Effector memory CD8-positive, alpha-beta T cell (primary cell): ENCODE measurements at regions not wholly inside any gene's neighbourhood (a gene's known extent, or its start where the extent isn't known, plus 50 kb on each side); places are given as distances from the start of the nearest gene placed in this dataset.
A peak's percentile ranks its signal among the peaks of the same experiment; 100 is the strongest.

ENCODE experiments used
- ATAC-seq: fragments of 150-1000 bp; cut with Tn5 transposase; replicated peaks from 2 replicates; pipeline ENCODE4 v1.10.0; 2021; ENCODE audit warnings: mild to moderate bottlenecking, moderate library complexity
- DNase-seq, 3 experiments: peaks; one replicate each; pipeline ENCODE4 v3.0.0; 2021
- H3K27ac Mint-ChIP-seq, 2 donors: one replicate each; pipeline ENCODE4 v1.8.0; 2022; ENCODE audit warnings: mild to moderate bottlenecking in 2 of 2, mixed read lengths in 2 of 2, moderate library complexity in 2 of 2
- H3K27me3 Mint-ChIP-seq, 2 donors: one replicate each; pipeline ENCODE4 v1.8.0; 2022; ENCODE audit warnings: mixed read lengths in 2 of 2
- H3K36me3 Mint-ChIP-seq: one replicate; pipeline ENCODE4 v1.8.0; 2022; ENCODE audit warnings: mild to moderate bottlenecking, moderate library complexity, mixed read lengths; ENCODE audit not compliant: insufficient read depth
- H3K4me1 Mint-ChIP-seq, 2 donors: one replicate each; pipeline ENCODE4 v1.8.0; 2022; ENCODE audit warnings: low read depth in 2 of 2, mixed read lengths in 2 of 2
- H3K4me3 Mint-ChIP-seq, 2 donors: one replicate each; pipeline ENCODE4 v1.8.0; 2022; ENCODE audit warnings: mild to moderate bottlenecking in 2 of 2, mixed read lengths in 2 of 2, moderate library complexity in 2 of 2
- H3K9me3 Mint-ChIP-seq, 2 donors: one replicate each; pipeline ENCODE4 v1.8.0; 2022; ENCODE audit warnings: mixed read lengths in 2 of 2

DNA sequence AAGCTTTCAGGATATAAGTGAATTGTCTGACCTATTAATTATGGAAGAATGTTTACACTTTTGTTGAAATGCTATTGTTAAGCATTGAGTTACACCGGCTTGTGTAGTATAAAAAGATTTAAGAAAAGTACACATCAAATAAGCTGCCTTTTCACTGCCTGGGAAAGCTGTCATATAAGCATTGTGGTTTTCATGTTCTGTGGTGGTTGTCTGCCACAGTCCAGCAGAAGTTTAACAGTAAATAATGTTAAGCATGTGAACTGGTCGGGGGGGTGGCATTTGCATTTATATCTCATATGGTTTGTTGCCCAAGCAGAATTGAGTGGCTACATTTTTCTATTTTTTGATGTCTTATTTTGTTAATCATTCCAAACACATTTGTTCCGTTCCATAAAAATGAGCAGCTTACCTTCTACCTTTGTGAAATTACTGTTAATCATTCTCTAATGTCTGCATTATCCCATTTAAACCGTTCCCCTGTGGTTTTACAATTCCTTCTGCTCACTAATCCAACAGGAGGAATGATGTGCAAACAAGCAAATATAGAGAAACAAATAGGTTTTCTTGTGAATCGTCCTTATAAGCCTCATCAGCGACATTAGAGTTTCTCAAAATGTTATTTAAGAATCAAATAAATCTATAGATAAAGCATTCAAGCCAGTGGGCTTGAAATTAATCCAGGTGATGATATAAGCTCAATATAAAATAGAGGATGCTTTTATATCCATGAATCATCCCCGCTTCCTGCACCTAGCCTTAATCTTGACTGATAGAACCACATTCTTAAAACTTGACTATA lies 160.8 kb upstream of the SAMSN1 start:
- Mint-ChIP-seq H3K4me1 (no peaks in the 10 kb centered on the region), H3K27ac (no peak overlapping the region), H3K9me3 (no peaks in the 10 kb centered on the region), H3K27me3 (no peaks in the 10 kb centered on the region), H3K36me3 (no peaks in the 10 kb centered on the region), H3K4me3 (no peak overlapping the region)
- ATAC-seq (no peak), DNase-seq (no peak)

- DNase-seq (no peak), ATAC-seq (no peak)
- Mint-ChIP-seq H3K4me3 (no peak overlapping the region), H3K27ac (no peak overlapping the region), H3K4me1 (no peaks in the 10 kb centered on the region), H3K9me3 (no peaks in the 10 kb centered on the region), H3K27me3 (no peaks in the 10 kb centered on the region), H3K36me3 (no peaks in the 10 kb centered on the region)
Measured at GRCh38 chr21:14699433-14700407, 153.6 kb upstream of the SAMSN1 start.

DNA sequence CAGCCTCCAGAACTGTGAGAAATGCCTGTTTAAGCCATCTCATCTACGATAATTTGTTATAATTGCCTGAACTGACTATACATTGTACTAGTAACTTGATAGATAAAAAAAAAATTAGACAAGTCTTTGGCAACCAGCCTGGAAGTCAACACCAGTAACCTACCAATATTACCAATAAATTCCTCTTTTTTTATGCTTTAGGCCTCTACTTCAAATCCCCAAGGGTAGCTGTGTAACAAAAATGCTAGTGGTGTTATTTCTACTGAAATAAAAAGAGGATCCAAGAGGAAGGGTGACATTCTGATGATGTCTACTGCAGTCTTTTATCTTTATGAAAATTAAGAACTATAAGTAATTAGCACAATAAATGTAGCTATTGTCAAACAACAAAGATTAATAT lies 151.7 kb upstream of the SAMSN1 start:
- DNase-seq: no peak
- no peak for ATAC-seq
- Mint-ChIP-seq H3K27me3 (no peaks in the 10 kb centered on the region), H3K4me1 (no peaks in the 10 kb centered on the region), H3K4me3 (no peak overlapping the region), H3K36me3 (no peaks in the 10 kb centered on the region), H3K9me3 (no peaks in the 10 kb centered on the region), H3K27ac (no peak overlapping the region)

DNA sequence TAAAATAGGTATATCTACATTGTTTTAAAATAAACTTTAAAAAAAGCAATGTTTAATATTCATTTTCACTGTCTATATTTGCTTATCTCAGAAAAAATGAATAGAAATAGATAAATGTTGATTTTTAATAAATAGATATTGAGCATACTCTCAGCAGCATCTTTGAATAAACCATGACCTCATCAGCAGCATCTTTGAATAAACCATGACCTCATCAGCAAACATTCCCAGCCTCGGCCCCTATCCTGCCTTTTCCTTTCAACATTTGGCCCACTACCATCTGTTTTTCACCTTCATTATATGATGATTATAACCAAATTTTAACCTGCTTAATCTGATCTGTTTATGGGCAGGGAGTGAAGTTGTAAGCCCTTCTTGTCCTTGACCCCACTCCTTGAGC lies 148.7 kb upstream of the SAMSN1 start:
- DNase-seq (no peak), ATAC-seq (no peak)
- Mint-ChIP-seq H3K4me1 (no peaks in the 10 kb centered on the region), H3K9me3 (no peaks in the 10 kb centered on the region), H3K27ac (no peak overlapping the region), H3K36me3 (no peaks in the 10 kb centered on the region), H3K4me3 (no peak overlapping the region), H3K27me3 (no peaks in the 10 kb centered on the region)

- no peaks in the 10 kb centered on the region for H3K27me3 Mint-ChIP-seq
- DNase-seq (no peak), ATAC-seq (no peak)
- H3K27ac Mint-ChIP-seq: no peak overlapping the region
- no peaks in the 10 kb centered on the region for H3K9me3 Mint-ChIP-seq
- H3K4me3 Mint-ChIP-seq: no peak overlapping the region
- no peaks in the 10 kb centered on the region for H3K4me1 Mint-ChIP-seq
- no peaks in the 10 kb centered on the region for H3K36me3 Mint-ChIP-seq
Measured at GRCh38 chr21:14693997-14694396, 147.9 kb upstream of the SAMSN1 start.

DNA sequence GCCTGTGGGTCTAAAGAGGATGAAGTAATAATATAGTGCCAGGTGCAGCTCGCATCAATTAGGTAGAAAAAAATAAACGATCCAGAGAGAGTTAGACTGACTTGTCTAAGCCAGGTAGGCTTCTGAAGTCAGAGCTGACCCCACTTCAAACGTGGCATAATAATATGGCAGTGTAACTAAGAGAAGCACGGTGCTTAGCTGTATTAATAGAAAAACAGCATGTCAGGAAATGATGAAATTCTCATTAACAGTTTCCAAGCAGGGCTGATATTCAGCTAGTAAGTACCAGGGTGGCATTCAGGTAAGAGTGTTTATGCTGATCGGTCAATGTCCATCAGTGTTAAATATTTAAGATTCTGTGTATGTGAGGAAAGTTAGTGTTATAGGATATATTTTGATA lies 145.8 kb upstream of the SAMSN1 start:
- ATAC-seq (no peak), DNase-seq (no peak)
- Mint-ChIP-seq H3K9me3 (no peaks in the 10 kb centered on the region), H3K27ac (no peak overlapping the region), H3K4me3 (no peak overlapping the region), H3K27me3 (no peaks in the 10 kb centered on the region), H3K4me1 (peaks cover under 1 to 6% of the 10 kb centered on the region in 2 donors), H3K36me3 (no peaks in the 10 kb centered on the region)

DNA sequence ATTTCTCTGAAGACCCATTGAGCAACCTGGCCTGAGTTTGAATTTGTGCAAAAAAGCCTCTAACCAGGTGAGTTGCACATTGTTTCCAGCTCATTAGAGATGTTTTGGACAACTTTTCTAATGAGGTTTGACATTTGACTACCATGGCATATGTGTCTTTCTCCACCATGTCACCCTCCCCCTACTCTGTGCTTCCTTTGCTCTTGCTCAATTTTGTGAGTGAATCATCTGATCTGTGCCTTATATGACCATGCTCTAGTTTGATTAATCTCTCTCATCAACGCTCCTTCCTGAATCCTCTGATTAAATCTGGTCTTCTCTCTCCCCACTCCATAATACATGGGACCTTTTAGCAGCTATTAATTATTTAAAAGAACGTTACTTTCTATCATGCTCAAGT lies 144.8 kb upstream of the SAMSN1 start:
- DNase-seq (no peak), ATAC-seq (no peak)
- H3K27me3 Mint-ChIP-seq: no peaks in the 10 kb centered on the region
- no peaks in the 10 kb centered on the region for H3K36me3 Mint-ChIP-seq
- H3K4me1 Mint-ChIP-seq: peaks cover 4 to 14% of the 10 kb centered on the region in 2 donors
- no peak overlapping the region for H3K4me3 Mint-ChIP-seq
- no peaks in the 10 kb centered on the region for H3K9me3 Mint-ChIP-seq
- H3K27ac Mint-ChIP-seq: no peak overlapping the region

DNA sequence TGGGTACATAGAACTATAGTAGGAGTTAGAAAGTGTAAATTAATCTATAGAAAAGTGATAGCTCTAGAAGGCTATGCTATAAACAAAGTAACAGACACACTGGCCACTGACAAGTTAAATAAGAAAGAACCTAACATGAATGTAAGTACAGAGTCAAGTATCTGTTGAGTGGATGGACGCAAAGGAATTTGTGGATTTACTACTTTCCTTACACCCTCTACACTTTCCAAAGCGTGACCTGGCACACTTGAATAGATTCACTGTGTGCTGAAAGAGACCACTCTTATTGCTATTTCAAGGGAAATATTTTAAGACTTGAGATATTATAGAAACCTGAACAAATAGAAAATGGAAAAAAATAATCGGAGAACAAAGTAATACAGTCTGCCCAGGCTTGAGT lies 142.8 kb upstream of the SAMSN1 start:
- H3K36me3 Mint-ChIP-seq: no peaks in the 10 kb centered on the region
- H3K9me3 Mint-ChIP-seq: no peaks in the 10 kb centered on the region
- DNase-seq (no peak), ATAC-seq (no peak)
- H3K27ac Mint-ChIP-seq: no peak overlapping the region
- H3K4me3 Mint-ChIP-seq: no peak overlapping the region
- H3K4me1 Mint-ChIP-seq: peaks cover 8 to 21% of the 10 kb centered on the region in 2 donors
- no peaks in the 10 kb centered on the region for H3K27me3 Mint-ChIP-seq

GRCh38 chr21:14688412-14688811 lies 142.3 kb upstream of the SAMSN1 start:
- Mint-ChIP-seq H3K27me3 (no peaks in the 10 kb centered on the region), H3K4me3 (no peak overlapping the region), H3K4me1 (peaks cover 8 to 23% of the 10 kb centered on the region in 2 donors), H3K9me3 (no peaks in the 10 kb centered on the region), H3K27ac (no peak overlapping the region), H3K36me3 (no peaks in the 10 kb centered on the region)
- ATAC-seq (no peak), DNase-seq (no peak)

DNA sequence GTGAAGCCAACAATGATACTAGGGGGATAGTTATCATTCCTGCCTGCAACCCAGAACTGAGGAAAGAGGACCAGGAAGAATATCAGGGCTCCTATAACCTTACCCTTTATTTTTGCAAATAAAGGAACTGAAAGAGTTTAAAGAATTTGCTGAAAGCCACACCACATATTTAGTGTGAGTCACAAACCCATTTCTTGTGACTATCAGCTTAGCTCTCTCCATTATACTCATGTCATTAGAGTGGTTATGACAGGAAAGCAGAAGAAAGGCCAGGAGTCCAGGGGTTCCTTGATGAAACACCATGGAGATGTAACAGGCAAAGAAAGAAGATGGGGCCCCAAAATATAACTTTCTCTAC lies 141.1 kb upstream of the SAMSN1 start:
- no peaks in the 10 kb centered on the region for H3K36me3 Mint-ChIP-seq
- peaks cover 8 to 26% of the 10 kb centered on the region in 2 donors for H3K4me1 Mint-ChIP-seq
- H3K9me3 Mint-ChIP-seq: no peaks in the 10 kb centered on the region
- DNase-seq (no peak), ATAC-seq (peak; percentile 26)
- H3K4me3 Mint-ChIP-seq: peak overlapping the region in 1 of 2 donors; percentile 61
- peak overlapping the region in 1 of 2 donors; percentile 71 for H3K27ac Mint-ChIP-seq
- no peaks in the 10 kb centered on the region for H3K27me3 Mint-ChIP-seq

DNA sequence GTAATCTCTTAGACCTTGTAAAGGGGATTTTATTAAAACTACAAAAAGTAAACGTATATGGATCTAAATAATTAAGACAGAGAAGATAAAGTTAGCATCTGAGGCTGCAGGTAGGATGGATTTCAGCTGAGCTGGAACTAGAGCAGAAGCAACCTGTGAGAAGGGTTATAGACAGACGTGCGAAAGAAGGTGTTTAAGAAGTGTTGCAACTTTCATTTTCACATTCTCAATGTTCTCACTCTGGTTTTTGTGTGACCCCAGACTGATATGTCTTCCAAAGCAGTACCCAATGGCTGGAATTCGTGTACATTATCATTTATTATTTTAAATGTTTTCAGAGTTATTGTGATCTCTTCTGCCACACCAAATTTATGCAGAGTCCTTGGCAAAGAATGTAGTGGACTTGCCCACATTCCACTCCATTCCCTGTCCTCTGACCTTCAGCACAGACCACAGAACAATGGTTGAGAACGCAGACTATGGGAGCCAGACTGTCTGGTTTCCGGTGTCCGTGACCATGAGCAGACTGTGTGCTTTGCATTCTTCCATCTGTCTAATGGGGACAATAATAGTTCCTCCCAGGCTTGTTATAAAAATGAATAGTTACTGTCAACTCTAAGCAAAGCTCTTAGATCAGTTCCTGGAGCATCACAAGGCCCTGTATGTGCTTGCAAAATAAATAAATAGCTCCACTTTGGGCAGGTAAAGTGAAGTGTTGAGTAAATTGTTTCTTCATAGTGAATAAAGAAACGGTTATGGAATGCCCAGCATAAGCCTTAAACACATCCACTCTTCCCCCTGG lies 140.6 kb upstream of the SAMSN1 start:
- ATAC-seq (peak; percentile 85), DNase-seq (no peak)
- H3K4me3 Mint-ChIP-seq: peak overlapping the region; percentile 9 to 61
- H3K36me3 Mint-ChIP-seq: no peaks in the 10 kb centered on the region
- H3K27ac Mint-ChIP-seq: peak overlapping the region in 1 of 2 donors; percentile 71
- H3K4me1 Mint-ChIP-seq: peaks cover 8 to 26% of the 10 kb centered on the region in 2 donors
- no peaks in the 10 kb centered on the region for H3K27me3 Mint-ChIP-seq
- no peaks in the 10 kb centered on the region for H3K9me3 Mint-ChIP-seq

- ATAC-seq (no peak), DNase-seq (no peak)
- Mint-ChIP-seq H3K27ac (no peak overlapping the region), H3K4me3 (no peak overlapping the region), H3K9me3 (no peaks in the 10 kb centered on the region), H3K27me3 (no peaks in the 10 kb centered on the region), H3K4me1 (peaks cover 8 to 26% of the 10 kb centered on the region in 2 donors), H3K36me3 (no peaks in the 10 kb centered on the region)
Measured at GRCh38 chr21:14685568-14685967, 139.5 kb upstream of the SAMSN1 start.

DNA sequence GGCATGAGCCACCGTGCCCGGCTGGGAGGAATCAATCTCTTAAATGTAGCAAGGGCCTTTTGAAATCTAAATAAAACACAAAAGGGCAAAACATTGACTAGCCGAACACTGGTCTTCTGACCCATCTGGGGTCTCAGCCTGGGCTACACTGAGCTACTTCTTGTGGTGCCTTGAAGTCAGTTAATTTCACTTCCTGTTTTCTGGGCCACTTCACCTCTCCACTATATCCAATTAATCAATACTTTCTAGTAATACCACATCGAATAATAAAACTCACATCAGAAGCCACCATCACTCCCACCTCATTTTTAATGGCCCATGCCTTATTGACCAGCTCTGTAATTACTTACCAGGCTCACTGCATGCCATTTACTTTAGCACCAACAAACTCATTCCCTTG lies 138.0 kb upstream of the SAMSN1 start:
- no peaks in the 10 kb centered on the region for H3K27me3 Mint-ChIP-seq
- H3K4me3 Mint-ChIP-seq: no peak overlapping the region
- no peak for ATAC-seq
- no peaks in the 10 kb centered on the region for H3K36me3 Mint-ChIP-seq
- peak overlapping the region in 1 of 2 donors; percentile 55 for H3K27ac Mint-ChIP-seq
- H3K4me1 Mint-ChIP-seq: peaks cover 8 to 26% of the 10 kb centered on the region in 2 donors
- no peak for DNase-seq
- no peaks in the 10 kb centered on the region for H3K9me3 Mint-ChIP-seq
